ENCODE measurements at regions not wholly inside any gene's neighbourhood (a gene's known extent, or its start where the extent isn't known, plus 50 kb on each side); places are given as distances from the start of the nearest gene placed in this dataset.

DNA sequence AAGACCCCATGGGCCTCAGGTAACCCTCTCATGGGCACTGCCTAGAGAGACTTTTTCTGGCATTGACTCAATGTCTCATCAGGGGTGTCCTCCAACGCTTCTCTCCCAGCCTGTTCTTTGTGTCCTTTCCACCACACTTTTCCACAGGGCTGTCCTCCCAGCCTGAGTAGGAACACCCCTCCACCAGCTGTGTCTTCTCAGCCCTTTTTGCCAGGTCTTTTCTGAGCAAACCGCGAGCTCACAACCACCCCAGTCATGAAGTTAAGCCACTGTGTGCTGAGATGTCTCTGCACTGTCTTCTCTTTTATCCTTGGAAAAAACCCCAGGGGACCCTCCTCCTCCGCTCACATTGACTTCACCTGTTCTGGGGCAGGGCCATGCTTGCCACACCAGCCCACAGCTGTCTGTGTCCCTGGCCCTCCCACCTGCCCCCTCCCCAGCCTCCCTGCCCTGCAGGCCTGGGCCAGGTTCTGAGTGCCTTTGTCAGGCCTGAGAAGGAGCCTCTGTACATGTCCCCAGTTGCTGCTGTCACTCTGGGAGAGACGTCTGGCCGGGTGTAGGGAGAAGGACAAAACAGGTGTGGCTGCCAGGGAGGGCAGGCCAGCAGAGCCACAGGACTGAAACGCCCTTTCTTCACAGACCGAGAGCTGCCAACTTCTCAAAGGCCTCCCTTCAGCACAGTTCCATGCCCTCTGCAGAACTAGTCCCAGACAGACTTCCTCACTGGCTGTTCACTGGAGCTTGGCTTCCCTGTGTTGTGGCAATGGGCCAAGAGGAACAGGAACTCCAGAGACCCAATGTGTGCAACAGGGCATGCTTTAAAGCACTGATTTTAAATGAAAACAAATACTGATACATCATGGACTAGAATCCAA lies 50.5 kb upstream of the PNMA1 start:
- Histone ChIP-seq H3K36me3 (no peaks in the 10 kb centered on the region), H3K4me3 (no peak overlapping the region), H3K27me3 (no peaks in the 10 kb centered on the region), H3K27ac (peak overlapping the region in 3 of 4 donors; percentile 72 to 100 (median 76)), H3K9me3 (no peaks in the 10 kb centered on the region), H3K4me1 (peaks cover 19 to 93% (median 56%) of the 10 kb centered on the region in 3 donors)
- TF ChIP-seq CTCF (IDR thresholded peaks at IDR 0.05) (no peak), EP300 (IDR thresholded peaks at IDR 0.05) (no peak), POLR2A (IDR thresholded peaks at IDR 0.05) (no peak), POLR2AphosphoS5 (IDR thresholded peaks at IDR 0.05) (no peak)
- ATAC-seq, result no peak
- 24 to 32% methylated on average over 4 of the region's 8 CpGs for WGBS, 2 donors (ENCODE audit: low coverage in 1 of 2)
